Natural killer cell (primary cell): ENCODE measurements at regions not wholly inside any gene's neighbourhood (a gene's known extent, or its start where the extent isn't known, plus 50 kb on each side); places are given as distances from the start of the nearest gene placed in this dataset.

Source experiments
- ATAC-seq, 3 donors: fragments of 150-1000 bp in 2 of 3; fragments of 200-7000 bp in 1 of 3; cut with Tn5 transposase; 1 replicate in 1 of 3; 2 replicates in 2 of 3; pipeline ENCODE4 v1.10.0; 2021; ENCODE audit warnings: mild to moderate bottlenecking in 2 of 3, moderate library complexity in 2 of 3
- DNase-seq, 2 donors: peaks; one replicate each; pipeline versions ENCODE4 v3.0.0 to v3.0.0-alpha.2; 2013 to 2021; ENCODE audit warnings: mixed read lengths in 1 of 2
- H3K27ac ChIP-seq: one replicate; pipeline ENCODE4 v1.5.1; 2013; ENCODE audit warnings: mild to moderate bottlenecking, low read length
- H3K27me3 ChIP-seq: one replicate; pipeline ENCODE4 v1.6.1; 2013; ENCODE audit warnings: low read length; ENCODE audit not compliant: control insufficient read depth, insufficient read depth
- H3K36me3 ChIP-seq: one replicate; pipeline ENCODE4 v1.6.1; 2013; ENCODE audit warnings: low read length; ENCODE audit not compliant: control insufficient read depth, insufficient read depth
- H3K4me1 ChIP-seq: one replicate; pipeline ENCODE4 v1.6.1; 2013; ENCODE audit warnings: low read length; ENCODE audit not compliant: control insufficient read depth, insufficient read depth
- H3K4me3 ChIP-seq: one replicate; pipeline ENCODE4 v1.5.1; 2013; ENCODE audit warnings: low read length
- H3K9me3 ChIP-seq: one replicate; pipeline ENCODE4 v1.6.1; 2013; ENCODE audit warnings: low read length; ENCODE audit not compliant: control insufficient read depth, insufficient read depth
- H3K27ac Mint-ChIP-seq, 2 donors: one replicate each; pipeline ENCODE4 v1.8.0; 2022; ENCODE audit warnings: mild to moderate bottlenecking in 2 of 2, mixed read lengths in 2 of 2, moderate library complexity in 1 of 2
- H3K27me3 Mint-ChIP-seq, 2 donors: one replicate each; pipeline ENCODE4 v1.8.0; 2022; ENCODE audit warnings: low read depth in 2 of 2, mixed read lengths in 2 of 2
- H3K36me3 Mint-ChIP-seq: one replicate; pipeline ENCODE4 v1.8.0; 2022; ENCODE audit warnings: mixed read lengths
- H3K4me1 Mint-ChIP-seq, 2 donors: one replicate each; pipeline ENCODE4 v1.8.0; 2022; ENCODE audit warnings: mixed read lengths in 2 of 2
- H3K4me3 Mint-ChIP-seq: one replicate; pipeline ENCODE4 v1.8.0; 2022; ENCODE audit warnings: mild to moderate bottlenecking, moderate library complexity, mixed read lengths
- H3K9me3 Mint-ChIP-seq, 2 donors: one replicate each; pipeline ENCODE4 v1.8.0; 2022; ENCODE audit warnings: mixed read lengths in 2 of 2
- WGBS: methylation state at CpG from one replicate; pipeline ENCODE4 v1.1.7; 2013; ENCODE audit warnings: missing lambda C conversion rate; ENCODE audit not compliant: insufficient coverage; 5-methylcytosine and 5-hydroxymethylcytosine counted together
- intact Hi-C: fragments of 100-400 bp; cut with micrococcal nuclease; formaldehyde crosslinking; loops from one replicate; pipeline ENCODE4 v1.14.2; 2022
- TF ChIP-seq, protein P1 (sequence below): fragments of 200-600 bp; IDR thresholded peaks from one replicate; pipeline ENCODE4 v1.8.0; 2022; ENCODE audit warnings: antibody characterized with exemption

DNA sequence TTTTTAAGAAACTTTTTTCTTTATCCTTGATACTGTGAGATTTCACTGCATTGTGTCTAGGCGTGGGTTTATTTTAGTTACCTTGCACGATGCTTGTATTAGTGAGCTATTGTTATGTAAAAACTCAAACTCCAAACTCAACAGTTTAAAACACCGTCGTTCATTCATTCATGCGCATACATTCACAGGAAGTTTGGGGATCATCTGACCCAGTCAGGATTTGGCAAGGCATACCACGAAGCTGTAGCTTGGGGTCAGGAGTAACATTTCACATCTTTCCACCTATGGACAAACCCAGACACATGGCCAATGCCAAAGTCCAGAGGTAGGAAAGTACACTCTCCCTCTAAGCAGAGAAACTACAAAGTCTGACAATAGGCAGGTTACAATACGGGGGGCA, 324.6 kb upstream of the CHRM3 start:
- Mint-ChIP-seq H3K4me3 (no peak overlapping the region), H3K9me3 (peaks cover 3 to 14% of the 10 kb centered on the region in 2 donors), H3K27ac (no peak overlapping the region), H3K27me3 (no peaks in the 10 kb centered on the region), H3K36me3 (peaks cover 7% of the 10 kb centered on the region), H3K4me1 (no peaks in the 10 kb centered on the region)
- WGBS: 69% methylated on average over 6 of the region's 7 CpGs
- intact Hi-C loops: no loop called here
- TF ChIP-seq, protein P1, sequence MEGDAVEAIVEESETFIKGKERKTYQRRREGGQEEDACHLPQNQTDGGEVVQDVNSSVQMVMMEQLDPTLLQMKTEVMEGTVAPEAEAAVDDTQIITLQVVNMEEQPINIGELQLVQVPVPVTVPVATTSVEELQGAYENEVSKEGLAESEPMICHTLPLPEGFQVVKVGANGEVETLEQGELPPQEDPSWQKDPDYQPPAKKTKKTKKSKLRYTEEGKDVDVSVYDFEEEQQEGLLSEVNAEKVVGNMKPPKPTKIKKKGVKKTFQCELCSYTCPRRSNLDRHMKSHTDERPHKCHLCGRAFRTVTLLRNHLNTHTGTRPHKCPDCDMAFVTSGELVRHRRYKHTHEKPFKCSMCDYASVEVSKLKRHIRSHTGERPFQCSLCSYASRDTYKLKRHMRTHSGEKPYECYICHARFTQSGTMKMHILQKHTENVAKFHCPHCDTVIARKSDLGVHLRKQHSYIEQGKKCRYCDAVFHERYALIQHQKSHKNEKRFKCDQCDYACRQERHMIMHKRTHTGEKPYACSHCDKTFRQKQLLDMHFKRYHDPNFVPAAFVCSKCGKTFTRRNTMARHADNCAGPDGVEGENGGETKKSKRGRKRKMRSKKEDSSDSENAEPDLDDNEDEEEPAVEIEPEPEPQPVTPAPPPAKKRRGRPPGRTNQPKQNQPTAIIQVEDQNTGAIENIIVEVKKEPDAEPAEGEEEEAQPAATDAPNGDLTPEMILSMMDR: no peak
- Histone ChIP-seq H3K27me3 (no peaks in the 10 kb centered on the region), H3K36me3 (no peaks in the 10 kb centered on the region), H3K4me1 (no peaks in the 10 kb centered on the region), H3K4me3 (no peak overlapping the region), H3K27ac (no peak overlapping the region), H3K9me3 (no peaks in the 10 kb centered on the region)
- DNase-seq (no peak), ATAC-seq (no peak)

DNA sequence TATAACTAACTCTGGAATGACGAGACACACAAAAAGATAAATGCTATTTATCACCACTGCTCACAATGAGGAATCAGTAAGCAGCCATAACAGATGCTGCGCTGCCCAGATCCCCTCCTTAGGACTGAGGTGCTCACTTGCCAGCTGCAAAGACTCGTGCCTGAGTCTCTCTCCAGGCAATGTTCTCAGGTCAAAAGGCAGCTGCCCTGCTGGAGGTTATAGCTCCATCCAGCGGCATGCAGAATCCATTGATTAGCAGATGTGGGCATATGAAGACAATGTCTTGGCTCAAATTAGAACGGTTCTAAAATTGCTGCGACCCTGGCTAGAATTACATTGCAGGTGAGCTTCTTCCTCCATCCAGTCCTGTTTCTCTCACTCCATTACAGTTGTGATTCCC, 328.2 kb upstream of the CHRM3 start:
- Mint-ChIP-seq H3K4me1 (no peaks in the 10 kb centered on the region), H3K9me3 (peaks cover 11 to 31% of the 10 kb centered on the region in 2 donors), H3K27me3 (no peaks in the 10 kb centered on the region), H3K4me3 (no peak overlapping the region), H3K36me3 (peaks cover 7% of the 10 kb centered on the region), H3K27ac (no peak overlapping the region)
- intact Hi-C loops: no loop called here
- Histone ChIP-seq H3K4me1 (no peaks in the 10 kb centered on the region), H3K27ac (no peak overlapping the region), H3K4me3 (no peak overlapping the region), H3K27me3 (no peaks in the 10 kb centered on the region), H3K36me3 (no peaks in the 10 kb centered on the region), H3K9me3 (peaks cover 6% of the 10 kb centered on the region)
- 75% methylated on average over 6 of the region's 6 CpGs for WGBS
- ATAC-seq (no peak), DNase-seq (no peak)
- TF ChIP-seq, protein P1: no peak

DNA sequence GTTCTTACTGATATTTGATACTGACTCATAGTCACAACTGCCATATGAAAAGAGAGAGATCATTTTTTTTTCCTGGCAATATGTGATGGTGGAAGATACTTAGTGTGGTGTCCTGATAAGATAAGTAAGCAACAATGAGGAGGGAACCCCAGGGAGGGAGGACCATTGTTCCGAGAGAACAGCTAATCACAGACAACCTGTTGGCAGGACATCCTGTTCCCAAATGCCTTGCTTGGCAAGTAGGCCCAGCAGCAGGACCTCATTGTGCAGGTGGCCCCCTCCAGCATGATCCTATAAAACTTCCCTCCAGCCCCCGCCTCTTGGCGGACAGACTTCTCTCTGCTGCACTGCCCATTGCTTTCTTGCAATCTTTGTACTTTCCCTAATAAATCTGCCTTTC, 329.4 kb upstream of the CHRM3 start:
- intact Hi-C loops: no loop called here
- Mint-ChIP-seq H3K9me3 (peaks cover 11 to 32% of the 10 kb centered on the region in 2 donors), H3K27ac (no peak overlapping the region), H3K36me3 (peaks cover 7% of the 10 kb centered on the region), H3K27me3 (no peaks in the 10 kb centered on the region), H3K4me1 (no peaks in the 10 kb centered on the region), H3K4me3 (no peak overlapping the region)
- DNase-seq: no peak
- Histone ChIP-seq H3K27me3 (no peaks in the 10 kb centered on the region), H3K27ac (no peak overlapping the region), H3K36me3 (no peaks in the 10 kb centered on the region), H3K9me3 (peaks cover 6% of the 10 kb centered on the region), H3K4me1 (no peaks in the 10 kb centered on the region), H3K4me3 (no peak overlapping the region)
- ATAC-seq: no peak
- TF ChIP-seq, protein P1: no peak
- WGBS: 95% methylated on average over 3 of the region's 3 CpGs

DNA sequence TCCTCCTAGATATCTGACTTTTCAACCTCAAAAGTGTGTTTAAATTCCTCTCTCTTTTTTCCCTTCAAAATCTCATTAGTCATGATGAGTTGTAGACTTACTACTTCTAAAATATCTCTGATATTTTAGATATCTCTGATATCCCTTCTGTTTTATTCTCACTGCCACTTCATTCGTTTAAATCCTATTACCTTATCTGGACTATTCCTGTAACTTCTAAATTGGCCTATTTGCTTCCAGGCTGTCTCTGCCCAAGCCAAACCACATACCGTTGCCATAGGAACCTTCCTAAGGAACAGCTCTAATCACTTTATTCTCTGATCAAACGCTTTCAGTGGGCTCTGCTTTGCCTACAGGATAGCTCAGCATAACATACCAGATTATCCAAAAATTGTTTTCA, 333.1 kb upstream of the CHRM3 start:
- Mint-ChIP-seq H3K27me3 (no peaks in the 10 kb centered on the region), H3K27ac (no peak overlapping the region), H3K4me3 (no peak overlapping the region), H3K9me3 (peaks cover 13 to 24% of the 10 kb centered on the region in 2 donors), H3K36me3 (no peaks in the 10 kb centered on the region), H3K4me1 (no peaks in the 10 kb centered on the region)
- H3K4me1 ChIP-seq: no peaks in the 10 kb centered on the region
- no peak for DNase-seq
- ATAC-seq: no peak
- no peaks in the 10 kb centered on the region for H3K36me3 ChIP-seq
- H3K9me3 ChIP-seq: peaks cover 6% of the 10 kb centered on the region
- H3K27me3 ChIP-seq: no peaks in the 10 kb centered on the region
- intact Hi-C loops: no loop called here
- WGBS: 83% methylated on average over 3 of the region's 3 CpGs
- TF ChIP-seq, protein P1: no peak
- no peak overlapping the region for H3K4me3 ChIP-seq
- H3K27ac ChIP-seq: no peak overlapping the region
